HL-60/S4 treated with phorbol 12-myristate 13-acetate at 8.2 ng/mL for 4 days and 3 days (cell line): ENCODE measurements at regions not wholly inside any gene's neighbourhood (a gene's known extent, or its start where the extent isn't known, plus 50 kb on each side); places are given as distances from the start of the nearest gene placed in this dataset.
"Not testable (repeated sequence)": the region's sequence is repeated elsewhere in the genome, so short reads cannot be mapped to it uniquely, and the experiment has no call there.

Experiments used
- in situ Hi-C: fragments of 300-500 bp; cut with MboI; formaldehyde crosslinking; loops from 2 replicates; pipeline ENCODE4 v1.15.0; 2022; ENCODE audit warnings: low sequenced_read_pairs

DNA sequence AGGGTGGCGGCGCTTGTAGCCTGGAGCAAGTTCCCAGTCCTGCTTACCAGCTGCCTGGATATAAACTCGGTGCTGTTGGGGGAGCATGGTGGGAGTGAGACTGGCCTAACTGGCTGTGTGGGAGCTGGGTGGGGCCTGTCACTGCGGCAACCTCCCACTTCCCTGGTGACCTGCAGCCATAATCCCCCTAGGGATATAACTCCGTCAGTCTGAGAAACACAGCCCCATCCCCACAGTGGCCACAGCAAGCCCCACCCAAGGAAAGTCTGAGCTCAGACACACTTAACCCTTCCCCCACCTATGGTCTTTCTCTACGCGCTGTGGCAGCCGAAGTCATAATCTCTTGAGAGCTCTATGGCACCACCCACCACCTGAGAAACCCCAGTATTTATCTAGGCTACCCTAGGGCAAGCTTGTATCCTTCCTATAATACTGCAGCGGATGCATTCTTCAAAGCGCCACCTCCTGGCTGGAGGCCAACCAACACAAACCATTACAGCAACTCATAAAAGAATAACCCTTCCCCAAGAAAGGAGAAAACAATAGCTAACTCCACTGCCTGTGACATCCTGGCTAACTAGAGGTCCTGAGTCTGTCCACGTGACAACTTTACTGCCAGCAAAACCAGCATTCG lies 57.4 kb downstream of the ZNF648 start:
- in situ Hi-C loops, result no loop called here

- in situ Hi-C loops, result no loop called here
These were observed 58.3 kb downstream of the ZNF648 start for GRCh38 chr1:182003025-182003725.

- in situ Hi-C loops, result no loop called here
These were observed 58.9 kb downstream of the ZNF648 start for GRCh38 chr1:182002570-182002969.

DNA sequence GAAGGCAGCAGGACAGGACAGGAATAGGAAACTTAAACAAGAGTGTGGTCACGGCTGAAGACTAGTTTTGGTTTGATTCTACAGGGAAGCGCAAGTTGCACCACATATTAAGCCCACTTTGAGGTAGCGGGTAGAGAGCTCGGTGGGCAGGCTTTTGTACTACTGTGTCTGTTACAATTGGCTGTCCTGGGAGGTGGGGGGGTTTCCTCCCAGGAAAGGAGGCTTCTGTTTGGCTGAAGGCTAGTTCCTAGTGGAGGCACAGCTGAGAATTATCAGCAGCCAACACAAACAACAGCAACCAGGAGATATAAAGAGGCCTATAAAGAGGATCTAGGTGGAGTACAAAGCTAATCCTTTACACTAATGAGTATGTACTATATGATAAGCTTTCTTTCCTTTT lies 62.7 kb downstream of the ZNF648 start:
- in situ Hi-C loops, result no loop called here

DNA sequence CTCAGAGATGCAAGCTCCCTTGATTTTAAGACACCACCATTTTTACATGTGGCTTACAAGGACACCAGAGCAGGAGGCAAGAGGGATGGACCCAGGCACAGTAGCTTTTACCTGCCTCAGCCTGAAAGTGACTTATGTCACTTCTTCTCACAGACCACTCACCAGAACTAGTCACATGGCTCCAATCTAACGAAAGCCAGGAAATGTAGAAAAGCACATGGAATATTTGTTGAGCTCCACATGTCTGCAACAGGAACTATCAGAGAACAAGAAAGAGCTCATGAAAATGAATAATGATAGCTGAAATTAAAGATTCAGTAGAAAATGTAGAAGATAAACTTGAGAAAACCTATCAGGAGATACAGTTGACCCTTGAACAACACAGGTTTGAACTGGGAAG lies 69.4 kb downstream of the ZNF648 start:
- in situ Hi-C loops, result no loop called here

GRCh38 chr1:181990728-181991127 lies 70.8 kb downstream of the ZNF648 start:
- in situ Hi-C loops, result no loop called here

- in situ Hi-C loops, result no loop called here
These were observed 72.1 kb downstream of the ZNF648 start for GRCh38 chr1:181989261-181989920.

- in situ Hi-C loops, result no loop called here
These were observed 73.5 kb downstream of the ZNF648 start for GRCh38 chr1:181987996-181988395.

DNA sequence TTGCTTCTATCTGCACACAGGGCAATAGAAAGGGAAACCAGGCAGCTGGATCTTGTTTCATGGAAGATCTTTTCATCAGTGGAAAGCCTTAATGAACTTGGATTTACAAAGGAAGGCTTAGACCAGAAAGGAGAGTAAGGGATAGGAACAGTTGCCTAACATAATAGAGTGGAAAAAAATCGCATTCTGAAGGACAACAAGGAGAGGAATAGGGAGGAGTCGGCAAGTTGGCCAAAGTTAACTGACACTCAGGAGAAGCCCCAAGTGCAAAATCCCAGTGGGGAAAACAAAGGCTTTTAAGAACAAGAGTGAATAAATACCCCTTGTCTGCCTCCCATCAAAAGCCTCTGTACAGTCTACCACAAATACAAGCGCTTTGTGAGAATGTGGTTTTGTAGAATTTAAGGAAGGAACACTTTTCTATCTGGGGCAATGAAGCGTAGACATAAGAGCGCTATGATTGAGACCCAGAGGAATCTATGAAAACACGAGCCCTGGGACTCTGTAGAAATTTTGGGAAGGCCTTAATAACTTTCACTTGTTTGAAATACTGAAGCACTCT lies 74.1 kb downstream of the ZNF648 start:
- in situ Hi-C loops, result no loop called here

DNA sequence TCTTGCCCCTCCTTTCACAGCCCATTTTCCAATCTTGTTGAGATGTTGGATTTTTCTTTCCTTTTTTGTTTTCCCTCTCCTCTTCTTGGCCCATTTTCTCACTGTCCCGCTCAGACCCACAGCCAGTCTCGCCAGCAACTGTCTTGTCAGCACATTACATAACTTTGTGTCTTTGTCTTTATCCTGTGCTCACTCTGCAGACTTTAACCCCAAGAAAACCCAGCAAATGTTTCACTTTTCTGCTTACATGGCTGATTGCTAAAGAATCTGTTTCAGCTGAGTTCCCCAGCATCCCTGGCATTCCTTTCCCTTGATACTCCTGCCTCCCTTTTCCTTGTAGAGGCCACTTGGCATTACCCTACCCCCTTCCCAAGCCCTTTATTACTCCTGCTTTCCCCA lies 74.6 kb downstream of the ZNF648 start:
- in situ Hi-C loops, result no loop called here

- in situ Hi-C loops, result no loop called here
These were observed 75.3 kb downstream of the ZNF648 start for GRCh38 chr1:181985936-181986906.

- in situ Hi-C loops, result no loop called here
These were observed 76.2 kb downstream of the ZNF648 start for GRCh38 chr1:181985281-181985680.

- in situ Hi-C loops, result no loop called here
These were observed 77.5 kb downstream of the ZNF648 start for GRCh38 chr1:181984006-181984405.

- in situ Hi-C loops, result no loop called here
These were observed 79.7 kb downstream of the ZNF648 start for GRCh38 chr1:181981821-181982220.

DNA sequence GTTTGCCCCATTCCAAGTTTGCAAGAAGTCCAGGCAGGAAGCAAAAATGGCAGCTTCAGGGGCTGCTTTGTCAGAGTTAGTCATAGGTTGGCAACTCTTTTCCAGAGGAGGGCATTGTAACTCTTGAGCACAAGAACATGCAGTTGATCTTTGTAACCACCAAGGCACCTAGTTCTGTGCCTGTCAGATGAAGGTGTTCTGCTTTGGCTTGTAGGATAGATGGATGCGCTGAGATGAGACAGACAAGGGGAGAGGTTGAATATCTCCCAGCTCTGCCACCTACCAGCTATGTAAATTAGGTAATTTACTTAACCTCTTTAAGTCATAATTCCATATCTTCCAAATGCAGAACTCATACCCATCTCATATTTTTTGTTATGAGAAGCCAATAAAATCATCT lies 89.3 kb downstream of the ZNF648 start:
- in situ Hi-C loops, result no loop called here

DNA sequence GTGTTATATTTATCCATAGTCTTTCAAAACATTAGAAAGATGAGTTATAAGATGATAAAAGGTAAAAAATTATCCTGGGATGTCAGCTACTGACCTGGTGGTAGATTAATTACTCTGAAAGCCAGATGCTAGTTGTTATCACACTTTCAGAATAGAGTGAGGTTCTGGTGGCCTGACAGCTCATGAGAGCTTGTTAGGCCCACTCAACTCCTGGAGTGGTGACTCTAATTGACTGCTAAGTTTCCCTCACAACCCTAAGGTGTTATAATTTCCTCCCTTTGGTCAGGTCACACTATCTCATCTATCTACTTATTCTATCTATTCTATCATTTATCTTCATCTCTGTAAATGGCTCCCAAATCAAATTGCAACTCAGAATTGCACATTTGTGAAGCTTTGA lies 90.1 kb downstream of the ZNF648 start:
- in situ Hi-C loops, result no loop called here

GRCh38 chr1:181969902-181970301 lies 91.6 kb downstream of the ZNF648 start:
- in situ Hi-C loops, result no loop called here

DNA sequence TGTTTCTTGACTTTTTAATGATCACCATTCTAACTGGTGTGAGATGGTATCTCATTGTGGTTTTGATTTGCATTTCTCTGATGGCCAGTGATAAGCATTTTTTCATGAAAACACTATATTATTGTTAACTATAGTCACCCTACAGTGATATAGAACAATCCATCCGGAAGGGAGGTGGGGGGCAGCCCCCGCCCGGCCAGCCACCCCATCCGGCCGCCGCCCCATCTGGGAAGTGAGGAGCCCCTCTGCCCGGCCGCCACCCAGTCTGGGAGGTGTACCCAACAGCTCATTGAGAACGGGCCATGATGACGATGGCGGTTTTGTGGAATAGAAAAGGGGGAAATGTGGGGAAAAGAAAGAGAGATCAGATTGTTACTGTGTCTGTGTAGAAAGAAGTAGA lies 106.8 kb downstream of the ZNF648 start:
- in situ Hi-C loops, result not testable (repeated sequence)

- in situ Hi-C loops, result not testable (repeated sequence)
These were observed 107.3 kb downstream of the ZNF648 start for GRCh38 chr1:181954178-181954577.

- in situ Hi-C loops, result no loop called here
These were observed 107.9 kb downstream of the ZNF648 start for GRCh38 chr1:181953596-181953995.

DNA sequence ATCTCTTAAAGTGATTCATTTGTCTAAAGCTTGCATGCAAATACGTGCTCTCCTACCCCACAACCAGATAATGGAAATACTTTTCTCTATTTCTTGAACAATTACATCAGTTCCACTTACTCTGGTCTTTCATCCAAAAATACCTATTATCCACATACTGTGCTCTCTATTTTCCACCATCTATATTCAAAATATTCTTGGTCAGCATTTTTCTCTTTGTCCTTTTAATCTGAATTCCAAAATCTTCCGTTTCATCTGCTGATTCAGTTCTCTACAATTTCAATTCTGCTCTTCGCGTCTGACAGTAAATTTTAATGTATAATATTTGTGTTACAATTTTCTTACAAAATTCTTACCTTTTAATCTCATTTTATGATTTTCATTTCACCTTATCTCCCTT lies 110.3 kb downstream of the ZNF648 start:
- in situ Hi-C loops, result no loop called here
